GM12873 (cell line): ENCODE measurements at regions not wholly inside any gene's neighbourhood (a gene's known extent, or its start where the extent isn't known, plus 50 kb on each side); places are given as distances from the start of the nearest gene placed in this dataset.

Source experiments
- CTCF ChIP-seq: IDR thresholded peaks from 2 replicates; pipeline ENCODE4 v1.5.1; 2012; ENCODE audit warnings: low read depth, mild to moderate bottlenecking, moderate library complexity, low read length, control low read depth; ENCODE audit not compliant: insufficient read depth; ENCODE audit errors: missing control alignments

- no peak for TF ChIP-seq CTCF
These were observed 1014.3 kb downstream of the CBLN2 start for GRCh38 chr18:71529703-71530303.

GRCh38 chr18:71523483-71524435 lies 1020.4 kb downstream of the CBLN2 start:
- no peak for TF ChIP-seq CTCF

GRCh38 chr18:71505526-71505925 lies 1038.6 kb downstream of the CBLN2 start:
- no peak for TF ChIP-seq CTCF

GRCh38 chr18:71503222-71503621 lies 1040.9 kb downstream of the CBLN2 start:
- no peak for TF ChIP-seq CTCF

GRCh38 chr18:71485611-71486010 lies 1058.5 kb downstream of the CBLN2 start:
- no peak for TF ChIP-seq CTCF

- TF ChIP-seq CTCF: no peak
These were observed 1072.0 kb downstream of the CBLN2 start for GRCh38 chr18:71471963-71472725.

- no peak for TF ChIP-seq CTCF
These were observed 1087.9 kb downstream of the CBLN2 start for GRCh38 chr18:71456206-71456605.
